ENCODE measurements at regions not wholly inside any gene's neighbourhood (a gene's known extent, or its start where the extent isn't known, plus 50 kb on each side); places are given as distances from the start of the nearest gene placed in this dataset.

GRCh38 chr4:125049711-125050110 lies 265.0 kb upstream of the FAT4 start:
- no peak for TF ChIP-seq YY1 (IDR thresholded peaks at IDR 0.05; ENCODE audit: extremely low read depth, insufficient replicate concordance, low read depth, low read length)
- no peak for TF ChIP-seq CTCF (IDR thresholded peaks at IDR 0.05 in 2 of 3, conservative IDR thresholded peaks at IDR 0.05 in 1 of 3; ENCODE audit: borderline replicate concordance in 1 of 3, insufficient read depth in 1 of 3, low read depth in 2 of 3, low read length in 2 of 3)
- TF ChIP-seq POLR2A (IDR thresholded peaks at IDR 0.05; ENCODE audit: borderline replicate concordance, extremely low read depth, insufficient read depth, insufficient read length) = no peak
- no peak for TF ChIP-seq MAX (IDR thresholded peaks at IDR 0.05)
- TF ChIP-seq JUND (IDR thresholded peaks at IDR 0.05) = no peak
- no peak for TF ChIP-seq EZH2 (IDR thresholded peaks at IDR 0.05)
- no peak for TF ChIP-seq ATF3 (IDR thresholded peaks at IDR 0.05)
- TF ChIP-seq EGR1 (IDR thresholded peaks at IDR 0.05; ENCODE audit: low read depth) = no peak

All from HCT116 (cell line).